ENCODE measurements at regions not wholly inside any gene's neighbourhood (a gene's known extent, or its start where the extent isn't known, plus 50 kb on each side); places are given as distances from the start of the nearest gene placed in this dataset.

DNA sequence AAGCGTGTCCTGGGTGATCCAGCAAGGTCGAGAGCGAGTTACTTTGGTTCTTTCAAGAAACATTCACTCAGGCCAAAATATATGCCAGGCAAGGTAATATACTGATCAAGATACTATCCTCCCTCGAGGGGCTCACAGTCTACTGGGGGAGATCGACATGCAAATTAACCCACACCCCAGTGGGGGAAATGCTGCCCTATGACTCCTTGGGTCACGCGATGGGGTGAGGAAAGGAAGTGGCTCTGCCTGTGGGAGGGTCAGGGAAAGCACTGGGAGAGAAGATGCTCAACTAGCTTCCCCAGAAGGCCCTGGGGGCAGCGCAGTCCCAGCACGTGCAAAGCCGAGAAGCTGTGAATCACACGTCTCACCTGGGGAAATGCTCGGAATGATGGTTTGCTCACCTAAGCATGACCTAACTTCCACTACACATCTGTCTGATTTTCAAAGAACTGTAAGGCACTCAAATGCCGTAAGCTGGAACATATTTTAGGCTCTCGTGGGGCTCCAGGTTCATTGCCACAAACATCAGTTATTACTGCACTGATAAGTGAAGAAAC lies 130.7 kb downstream of the RCN1 start:
- no peak overlapping the region for H2AFZ ChIP-seq (ENCODE audit: low read length)

GRCh38 chr11:32224580-32224979 lies 133.7 kb downstream of the RCN1 start:
- no peaks in the 10 kb centered on the region for H3K4me1 ChIP-seq (ENCODE audit: insufficient read depth, low read length)
- H3K27ac ChIP-seq (ENCODE audit: extremely low read length, insufficient read depth, low read length) = no peak overlapping the region
- ATAC-seq (no peak), DNase-seq (ENCODE audit: low spot score) (no peak), FAIRE-seq (no peak)
- in situ Hi-C loops (cut with HindIII; ENCODE audit: extremely low pct_ligation_motif_present, low pct_unique_long_range_greater_than_20kb) (no loop called here), intact Hi-C loops (cut with micrococcal nuclease; ENCODE audit: unreplicated experiment) (no loop called here)
- 0% methylated on average over 3 of the region's 3 CpGs for WGBS (ENCODE audit: low lambda C conversion rate)
- H3K27me3 ChIP-seq (ENCODE audit: control insufficient read depth in 1 of 2, insufficient read depth in 2 of 2, low read length in 2 of 2) = peaks cover 0 to 35% of the 10 kb centered on the region in 2 experiments; a peak in 4 of 5 replicates
- TF ChIP-seq KLF13 (CRISPR knock-in tag; IDR thresholded peaks at IDR 0.05) (no peak), POLR2AphosphoS2 (IDR thresholded peaks at IDR 0.05; ENCODE audit: low read depth, low read length) (no peak), ZNF607 (CRISPR knock-in tag; IDR thresholded peaks at IDR 0.05; ENCODE audit: borderline replicate concordance) (no peak), ZNF329 (CRISPR knock-in tag; IDR thresholded peaks at IDR 0.05; ENCODE audit: low read depth) (no peak), GATAD1 (CRISPR knock-in tag; IDR thresholded peaks at IDR 0.05) (no peak), ZNF598 (CRISPR knock-in tag; IDR thresholded peaks at IDR 0.05; ENCODE audit: borderline replicate concordance) (no peak), ZSCAN25 (CRISPR knock-in tag; IDR thresholded peaks at IDR 0.05) (no peak), ZNF878 (CRISPR knock-in tag; IDR thresholded peaks at IDR 0.05) (no peak), SAFB2 (CRISPR knock-in tag; IDR thresholded peaks at IDR 0.05; ENCODE audit: borderline replicate concordance, low read depth) (no peak), KDM5B (CRISPR knock-in tag; IDR thresholded peaks at IDR 0.05; ENCODE audit: borderline replicate concordance) (no peak), PRPF4 (IDR thresholded peaks at IDR 0.05; ENCODE audit: low read depth, low read length, poor library complexity, severe bottlenecking) (no peak), SIN3B (IDR thresholded peaks at IDR 0.05; ENCODE audit: low read length) (no peak), MAFF (IDR thresholded peaks at IDR 0.05; ENCODE audit: low read depth, low read length) (no peak), PLRG1 (conservative IDR thresholded peaks at IDR 0.05) (no peak), FOXA1 (IDR thresholded peaks at IDR 0.05) (no peak), FOXA1 (CRISPR knock-in tag; IDR thresholded peaks at IDR 0.05) (no peak), NBN (conservative IDR thresholded peaks at IDR 0.05) (no peak)
- TF ChIP-seq, protein P1, sequence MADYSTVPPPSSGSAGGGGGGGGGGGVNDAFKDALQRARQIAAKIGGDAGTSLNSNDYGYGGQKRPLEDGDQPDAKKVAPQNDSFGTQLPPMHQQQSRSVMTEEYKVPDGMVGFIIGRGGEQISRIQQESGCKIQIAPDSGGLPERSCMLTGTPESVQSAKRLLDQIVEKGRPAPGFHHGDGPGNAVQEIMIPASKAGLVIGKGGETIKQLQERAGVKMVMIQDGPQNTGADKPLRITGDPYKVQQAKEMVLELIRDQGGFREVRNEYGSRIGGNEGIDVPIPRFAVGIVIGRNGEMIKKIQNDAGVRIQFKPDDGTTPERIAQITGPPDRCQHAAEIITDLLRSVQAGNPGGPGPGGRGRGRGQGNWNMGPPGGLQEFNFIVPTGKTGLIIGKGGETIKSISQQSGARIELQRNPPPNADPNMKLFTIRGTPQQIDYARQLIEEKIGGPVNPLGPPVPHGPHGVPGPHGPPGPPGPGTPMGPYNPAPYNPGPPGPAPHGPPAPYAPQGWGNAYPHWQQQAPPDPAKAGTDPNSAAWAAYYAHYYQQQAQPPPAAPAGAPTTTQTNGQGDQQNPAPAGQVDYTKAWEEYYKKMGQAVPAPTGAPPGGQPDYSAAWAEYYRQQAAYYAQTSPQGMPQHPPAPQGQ (CRISPR knock-in tag; IDR thresholded peaks at IDR 0.05; ENCODE audit: borderline replicate concordance) = no peak
- POLR2A ChIA-PET = no interaction called here
- H3K9ac ChIP-seq (ENCODE audit: insufficient read depth, low read depth, low read length) = no peak overlapping the region
- no peak overlapping the region for H3K4me3 ChIP-seq (replicated peaks in 1 of 3; ENCODE audit: insufficient read depth in 1 of 3, low read depth in 2 of 3, low read length in 3 of 3)
- no peaks in the 10 kb centered on the region for H3K9me3 ChIP-seq (ENCODE audit: low read length)
- H4K20me1 ChIP-seq (ENCODE audit: insufficient read depth, low read length) = no peaks in the 10 kb centered on the region
- no peaks in the 10 kb centered on the region for H3K79me2 ChIP-seq (ENCODE audit: insufficient read depth, low read length)
- no peaks in the 10 kb centered on the region for H3K36me3 ChIP-seq (replicated peaks in 1 of 2; ENCODE audit: control insufficient read depth in 1 of 2, insufficient read depth in 2 of 2, low read length in 2 of 2)
- CTCF ChIA-PET (ENCODE audit: low intra/inter-chr PET ratio, low total read pairs) = no interaction called here
- no peak overlapping the region for H2AFZ ChIP-seq (ENCODE audit: low read length)
- BruUV-seq (replicated peaks) = no TSS peak
- H3K4me2 ChIP-seq (ENCODE audit: low read depth, low read length) = no peak overlapping the region

More for the DNA sequence above, 130.7 kb downstream of the RCN1 start:
- Histone ChIP-seq H3K27ac (ENCODE audit: extremely low read length, insufficient read depth, low read length) (no peak overlapping the region), H3K9me3 (ENCODE audit: low read length) (no peaks in the 10 kb centered on the region), H3K4me2 (ENCODE audit: low read depth, low read length) (no peak overlapping the region), H3K36me3 (replicated peaks in 1 of 2; ENCODE audit: control insufficient read depth in 1 of 2, insufficient read depth in 2 of 2, low read length in 2 of 2) (no peaks in the 10 kb centered on the region), H3K27me3 (ENCODE audit: control insufficient read depth in 1 of 2, insufficient read depth in 2 of 2, low read length in 2 of 2) (peaks cover 0 to 29% of the 10 kb centered on the region in 2 experiments; a peak in 4 of 5 replicates), H4K20me1 (ENCODE audit: insufficient read depth, low read length) (no peaks in the 10 kb centered on the region), H3K4me3 (replicated peaks in 1 of 3; ENCODE audit: insufficient read depth in 1 of 3, low read depth in 2 of 3, low read length in 3 of 3) (no peak overlapping the region), H3K9ac (ENCODE audit: insufficient read depth, low read depth, low read length) (no peak overlapping the region), H3K4me1 (ENCODE audit: insufficient read depth, low read length) (no peaks in the 10 kb centered on the region), H3K79me2 (ENCODE audit: insufficient read depth, low read length) (no peaks in the 10 kb centered on the region)
- FAIRE-seq = no peak
- in situ Hi-C loops (cut with HindIII; ENCODE audit: extremely low pct_ligation_motif_present, low pct_unique_long_range_greater_than_20kb) (no loop called here), intact Hi-C loops (cut with micrococcal nuclease; ENCODE audit: unreplicated experiment) (no loop called here)
- ChIA-PET POLR2A (no interaction called here), CTCF (ENCODE audit: low intra/inter-chr PET ratio, low total read pairs) (no interaction called here)
- no TSS peak for BruUV-seq (replicated peaks)
- no peak for ATAC-seq
- TF ChIP-seq NR1H2 (CRISPR knock-in tag; IDR thresholded peaks at IDR 0.05; ENCODE audit: borderline replicate concordance, low read depth) = no peak
- DNase-seq (ENCODE audit: low spot score) = no peak
- 21% methylated on average over 14 of the region's 14 CpGs for WGBS (ENCODE audit: low lambda C conversion rate)
